ENCODE measurements at regions not wholly inside any gene's neighbourhood (a gene's known extent, or its start where the extent isn't known, plus 50 kb on each side); places are given as distances from the start of the nearest gene placed in this dataset.

- no peaks in the 10 kb centered on the region for H3K9me3 ChIP-seq
- H3K4me1 ChIP-seq: no peaks in the 10 kb centered on the region
- no peak overlapping the region for H3K4me3 ChIP-seq
- H3K36me3 ChIP-seq: no peaks in the 10 kb centered on the region
- H3K27me3 ChIP-seq: no peaks in the 10 kb centered on the region
- no peak for DNase-seq
- no peak overlapping the region for H3K27ac ChIP-seq
- no peak for TF ChIP-seq POLR2A (IDR thresholded peaks at IDR 0.05)
- TF ChIP-seq CTCF (IDR thresholded peaks at IDR 0.05): no peak
These were observed 156.7 kb upstream of the BACE2 start for GRCh38 chr21:41011098-41011731.

GRCh38 chr21:41011951-41012366 lies 156.0 kb upstream of the BACE2 start:
- TF ChIP-seq CTCF (IDR thresholded peaks at IDR 0.05): no peak
- no peak for TF ChIP-seq POLR2A (IDR thresholded peaks at IDR 0.05)
- no peak overlapping the region for H3K4me3 ChIP-seq
- H3K4me1 ChIP-seq: no peaks in the 10 kb centered on the region
- H3K36me3 ChIP-seq: no peaks in the 10 kb centered on the region
- H3K9me3 ChIP-seq: no peaks in the 10 kb centered on the region
- no peak overlapping the region for H3K27ac ChIP-seq
- H3K27me3 ChIP-seq: no peaks in the 10 kb centered on the region
- DNase-seq: no peak

- DNase-seq: no peak
- H3K9me3 ChIP-seq: no peaks in the 10 kb centered on the region
- H3K4me3 ChIP-seq: no peak overlapping the region
- no peaks in the 10 kb centered on the region for H3K36me3 ChIP-seq
- TF ChIP-seq CTCF (IDR thresholded peaks at IDR 0.05) (no peak), POLR2A (IDR thresholded peaks at IDR 0.05) (no peak)
- H3K4me1 ChIP-seq: no peaks in the 10 kb centered on the region
- no peaks in the 10 kb centered on the region for H3K27me3 ChIP-seq
- no peak overlapping the region for H3K27ac ChIP-seq
These were observed 155.5 kb upstream of the BACE2 start for GRCh38 chr21:41012425-41012824.

- Histone ChIP-seq H3K27ac (no peak overlapping the region), H3K9me3 (no peaks in the 10 kb centered on the region), H3K4me3 (no peak overlapping the region), H3K27me3 (no peaks in the 10 kb centered on the region), H3K4me1 (no peaks in the 10 kb centered on the region), H3K36me3 (no peaks in the 10 kb centered on the region)
- TF ChIP-seq CTCF (IDR thresholded peaks at IDR 0.05) (no peak), POLR2A (IDR thresholded peaks at IDR 0.05) (no peak)
- no peak for DNase-seq
These were observed 151.5 kb upstream of the BACE2 start for GRCh38 chr21:41016472-41016871.

GRCh38 chr21:41018431-41018830 lies 149.5 kb upstream of the BACE2 start:
- Histone ChIP-seq H3K27ac (no peak overlapping the region), H3K36me3 (no peaks in the 10 kb centered on the region), H3K4me1 (no peaks in the 10 kb centered on the region), H3K4me3 (no peak overlapping the region), H3K27me3 (no peaks in the 10 kb centered on the region), H3K9me3 (no peaks in the 10 kb centered on the region)
- DNase-seq: no peak
- no peak for TF ChIP-seq CTCF (IDR thresholded peaks at IDR 0.05)
- TF ChIP-seq POLR2A (IDR thresholded peaks at IDR 0.05): no peak

GRCh38 chr21:41023936-41024335 lies 144.0 kb upstream of the BACE2 start:
- Histone ChIP-seq H3K27ac (no peak overlapping the region), H3K9me3 (no peaks in the 10 kb centered on the region), H3K27me3 (no peaks in the 10 kb centered on the region), H3K4me3 (no peak overlapping the region), H3K36me3 (no peaks in the 10 kb centered on the region), H3K4me1 (no peaks in the 10 kb centered on the region)
- no peak for TF ChIP-seq POLR2A (IDR thresholded peaks at IDR 0.05)
- TF ChIP-seq CTCF (IDR thresholded peaks at IDR 0.05): no peak
- DNase-seq: no peak

All from Peyer's patch (tissue), 4 donors.